Limb (tissue), 2 donors: ENCODE measurements at regions not wholly inside any gene's neighbourhood (a gene's known extent, or its start where the extent isn't known, plus 50 kb on each side); places are given as distances from the start of the nearest gene placed in this dataset.

Source experiments
- DNase-seq, 2 donors: peaks; one replicate each; pipeline ENCODE4 v3.0.0-alpha.2; 2016; ENCODE audit errors: extremely low spot score in 2 of 2

DNA sequence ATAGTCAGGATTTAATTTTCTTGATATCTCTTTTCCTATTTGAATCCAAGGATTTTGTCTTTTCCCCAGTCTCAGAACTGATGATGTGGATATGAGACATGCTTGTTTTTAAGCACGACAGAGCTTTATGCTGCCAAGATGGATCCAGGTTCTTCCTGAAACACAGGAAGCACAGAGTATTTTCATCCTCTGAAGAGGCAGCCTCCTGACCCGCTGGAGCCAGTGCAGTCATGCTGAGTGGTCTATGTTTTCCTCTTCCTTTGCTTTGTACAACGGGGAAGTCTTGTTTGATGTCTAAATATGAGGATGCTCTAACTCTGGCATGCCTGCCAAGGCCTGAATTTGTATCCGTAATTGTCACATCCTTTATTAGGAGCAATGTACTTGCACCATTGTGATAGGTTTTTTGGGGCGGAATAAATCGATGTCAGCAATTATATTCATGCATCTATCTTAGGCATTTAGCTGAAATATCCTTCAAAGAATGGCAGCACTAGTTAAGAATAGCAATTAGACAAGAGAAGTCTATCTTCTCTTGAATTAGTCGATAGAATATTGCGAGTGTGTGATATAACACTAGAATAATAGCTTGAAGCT, 407.1 kb upstream of the JAG1 start:
- no peak for DNase-seq

DNA sequence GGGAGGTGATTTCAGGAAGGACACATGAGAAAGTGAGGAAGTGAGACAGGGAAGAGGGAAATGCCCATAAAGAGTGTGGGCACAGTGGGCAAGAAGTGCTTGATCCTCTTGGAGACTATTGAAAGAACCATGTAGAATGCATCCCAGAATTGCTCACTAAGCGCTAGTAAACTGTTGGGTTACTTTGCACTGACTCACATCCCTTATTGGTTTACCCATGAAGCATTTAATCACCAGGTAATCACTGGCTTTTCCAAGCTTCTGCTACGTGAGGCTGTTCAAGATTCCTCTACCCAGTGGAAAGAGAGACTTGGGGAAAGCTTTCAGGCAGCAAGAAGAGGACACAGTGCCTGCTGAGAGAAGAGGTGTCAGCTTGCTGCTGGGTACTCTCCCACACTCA, 410.0 kb upstream of the JAG1 start:
- no peak for DNase-seq

GRCh38 chr20:11084508-11084907, 410.7 kb upstream of the JAG1 start:
- DNase-seq, result no peak

- no peak for DNase-seq
Observed at GRCh38 chr20:11086970-11087369, 413.2 kb upstream of the JAG1 start.

- DNase-seq, result no peak
Observed at GRCh38 chr20:11090751-11091150, 417.0 kb upstream of the JAG1 start.

DNA sequence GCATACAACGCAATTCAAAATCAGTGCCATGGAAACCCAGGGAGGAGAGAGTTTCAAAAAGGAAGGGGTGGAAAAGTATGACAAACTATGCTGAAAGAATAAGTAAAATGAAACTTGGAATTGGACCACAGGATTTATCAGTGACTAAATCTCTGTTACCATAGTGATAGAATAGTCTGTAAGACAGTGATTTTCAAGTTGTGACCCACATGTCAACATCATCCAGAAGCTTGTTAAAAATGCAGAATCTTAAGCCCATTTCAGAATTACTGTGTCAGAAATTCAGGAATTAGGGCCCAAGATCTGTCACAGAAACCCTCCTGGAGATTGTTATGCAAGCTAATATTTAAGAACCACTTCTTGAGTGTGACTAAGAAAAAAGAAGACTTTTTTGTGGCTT, 417.7 kb upstream of the JAG1 start:
- DNase-seq, result no peak

- no peak for DNase-seq
Observed at GRCh38 chr20:11092151-11092550, 418.4 kb upstream of the JAG1 start.

GRCh38 chr20:11094196-11094595, 420.4 kb upstream of the JAG1 start:
- no peak for DNase-seq

DNA sequence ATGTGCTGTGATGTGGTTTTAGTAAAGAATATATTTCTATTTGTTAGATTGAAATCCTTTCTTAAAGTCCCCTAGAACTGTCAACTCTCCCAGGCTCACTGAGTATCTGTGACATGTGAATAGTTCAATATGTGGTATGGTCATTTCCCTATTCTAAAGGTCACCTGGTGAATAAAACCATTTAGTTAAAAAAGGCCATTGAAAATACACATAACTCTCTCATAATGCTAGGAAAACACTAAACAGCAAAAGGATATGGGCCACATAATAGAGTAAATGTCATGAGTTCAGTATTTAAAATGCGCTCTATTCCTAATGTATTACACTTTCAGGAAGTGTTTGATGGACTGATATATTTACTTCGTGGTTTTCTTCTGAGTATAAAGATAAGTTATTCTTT, 420.9 kb upstream of the JAG1 start:
- DNase-seq, result no peak

DNA sequence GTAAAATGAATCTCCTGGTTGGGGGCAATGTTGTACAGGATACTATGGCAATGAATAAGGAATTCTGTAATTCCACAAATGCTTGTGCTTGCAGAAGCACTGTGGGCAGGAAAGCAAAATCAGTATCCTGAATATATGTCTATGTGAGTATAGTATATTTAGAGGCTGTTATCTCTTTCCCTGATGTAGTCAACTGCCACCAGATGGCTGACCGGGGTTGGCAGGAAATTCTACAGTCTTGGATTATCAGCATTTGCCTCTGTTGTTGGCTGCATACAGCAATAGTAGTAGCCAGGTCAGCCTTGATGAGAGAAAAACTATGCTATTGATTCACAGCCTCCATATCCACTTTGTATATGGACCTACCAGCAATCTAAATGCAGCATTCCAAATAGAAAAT, 425.1 kb upstream of the JAG1 start:
- no peak for DNase-seq

GRCh38 chr20:11101243-11101642, 427.4 kb upstream of the JAG1 start:
- DNase-seq, result no peak

GRCh38 chr20:11101696-11102095, 427.9 kb upstream of the JAG1 start:
- no peak for DNase-seq

- DNase-seq, result no peak
Observed at GRCh38 chr20:11103866-11104265, 430.1 kb upstream of the JAG1 start.

GRCh38 chr20:11108102-11108810, 434.5 kb upstream of the JAG1 start:
- DNase-seq, result no peak

GRCh38 chr20:11110535-11110934, 436.7 kb upstream of the JAG1 start:
- no peak for DNase-seq

GRCh38 chr20:11111191-11111590, 437.4 kb upstream of the JAG1 start:
- no peak for DNase-seq

GRCh38 chr20:11112832-11113231, 439.0 kb upstream of the JAG1 start:
- no peak for DNase-seq

DNA sequence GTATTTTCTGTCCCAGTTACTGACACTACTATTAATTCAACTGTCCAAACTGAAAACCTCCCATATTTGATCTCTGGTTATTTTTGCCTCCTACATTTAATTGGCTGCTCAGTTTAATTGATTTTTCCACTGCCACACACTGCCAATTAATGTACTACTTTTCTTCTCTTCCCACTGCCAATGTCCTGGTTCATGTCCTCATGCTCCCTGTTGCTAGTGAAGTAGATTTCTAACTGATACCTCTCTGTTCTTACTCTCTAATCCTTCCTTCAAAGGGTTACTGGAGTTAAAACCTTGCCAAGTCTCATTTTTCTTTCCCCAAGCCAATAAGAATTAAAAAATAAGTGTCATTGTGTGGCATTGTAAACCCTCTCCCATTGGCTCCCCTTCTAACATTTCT, 440.6 kb upstream of the JAG1 start:
- DNase-seq, result no peak

GRCh38 chr20:11117808-11118528, 444.2 kb upstream of the JAG1 start:
- DNase-seq, result no peak

DNA sequence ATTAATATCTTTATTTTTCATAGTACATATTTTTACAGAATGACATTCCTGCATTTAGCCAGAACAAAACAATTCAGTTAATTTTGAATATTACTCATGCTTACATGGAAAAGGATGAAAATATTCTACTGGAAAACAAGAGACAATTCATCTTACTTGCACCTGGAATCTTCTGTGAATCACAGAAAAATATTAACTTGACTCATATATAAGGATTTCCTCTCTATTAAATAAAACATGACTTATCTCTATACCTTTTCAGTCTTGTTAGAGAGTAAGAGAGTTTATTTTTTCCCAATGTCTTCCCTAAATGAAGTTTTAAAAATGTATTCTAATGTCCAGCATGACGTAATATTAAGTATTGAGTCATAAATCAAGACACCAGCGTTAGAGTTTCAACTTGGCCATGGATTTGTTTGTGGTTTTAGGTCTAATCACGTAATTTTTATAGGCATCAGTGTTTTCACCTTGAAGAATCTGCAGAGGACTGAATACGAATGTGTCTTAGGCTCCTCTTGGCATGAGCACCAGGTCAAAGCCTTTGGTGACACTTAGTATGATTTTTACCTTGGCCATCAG, 445.1 kb upstream of the JAG1 start:
- no peak for DNase-seq

DNA sequence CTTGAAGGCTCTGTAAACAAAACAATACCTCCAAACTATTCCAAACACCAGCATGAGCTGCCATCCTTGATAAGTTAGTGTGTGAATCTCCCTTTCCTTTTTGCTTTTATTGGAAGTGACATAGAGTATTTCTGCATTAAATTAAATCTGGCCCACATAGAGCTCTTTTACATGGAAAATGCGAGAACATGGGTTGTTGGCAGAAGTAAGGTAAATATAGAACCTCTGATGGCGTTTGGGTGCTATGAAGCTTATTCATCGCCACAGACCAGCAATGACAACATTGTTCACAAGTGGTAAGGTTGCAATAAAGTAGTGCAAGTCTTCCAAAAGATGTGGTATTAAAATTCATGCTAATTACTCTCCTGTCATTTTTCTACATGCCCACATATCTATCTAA, 445.8 kb upstream of the JAG1 start:
- no peak for DNase-seq

DNA sequence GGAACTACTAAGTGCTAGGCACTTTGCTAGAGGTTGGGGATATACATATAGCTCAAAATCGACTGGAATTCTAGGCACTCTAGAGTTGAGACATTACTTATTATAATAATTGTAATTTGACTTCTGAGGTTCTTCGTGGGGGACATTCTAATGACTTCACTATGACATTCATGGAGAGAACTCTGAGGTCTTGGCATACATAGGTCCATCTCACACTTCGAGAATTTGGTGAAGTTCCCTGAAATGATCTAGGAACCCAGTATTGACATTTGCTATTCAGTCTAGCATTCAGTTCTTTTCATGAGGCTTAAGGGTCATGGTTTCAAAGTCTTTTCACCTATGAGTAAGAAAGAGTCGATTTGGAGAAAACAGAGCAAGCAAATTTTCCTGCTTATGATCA, 446.6 kb upstream of the JAG1 start:
- no peak for DNase-seq
